Stimulated activated effector memory CD8-positive, alpha-beta T cell treated with anti-CD3 and anti-CD28 coated beads, Interleukin-12 subunit alpha, Interleukin-12 subunit beta, amount 100 ng/mL, for 72 hours (primary cell): ENCODE measurements at regions not wholly inside any gene's neighbourhood (a gene's known extent, or its start where the extent isn't known, plus 50 kb on each side); places are given as distances from the start of the nearest gene placed in this dataset.
A peak's percentile ranks its signal among the peaks of the same experiment; 100 is the strongest.

ENCODE experiments used
- ATAC-seq: fragments of 150-1000 bp; cut with Tn5 transposase; 2 replicates; pipeline ENCODE4 v1.10.0; 2021
- DNase-seq, 2 donors: peaks; one replicate each; pipeline ENCODE4 v3.0.0; 2021 to 2022; ENCODE audit warnings: low spot score in 2 of 2
- H3K27ac Mint-ChIP-seq: one replicate; pipeline ENCODE4 v1.8.0; 2022; ENCODE audit warnings: mild to moderate bottlenecking, mixed read lengths
- H3K36me3 Mint-ChIP-seq: one replicate; pipeline ENCODE4 v1.8.0; 2022; ENCODE audit warnings: mild to moderate bottlenecking, mixed read lengths
- H3K4me1 Mint-ChIP-seq: one replicate; pipeline ENCODE4 v1.8.0; 2022; ENCODE audit warnings: mixed read lengths
- H3K4me3 Mint-ChIP-seq: one replicate; pipeline ENCODE4 v1.8.0; 2022; ENCODE audit warnings: mild to moderate bottlenecking, mixed read lengths
- H3K9me3 Mint-ChIP-seq: one replicate; pipeline ENCODE4 v1.8.0; 2022; ENCODE audit warnings: mixed read lengths

DNA sequence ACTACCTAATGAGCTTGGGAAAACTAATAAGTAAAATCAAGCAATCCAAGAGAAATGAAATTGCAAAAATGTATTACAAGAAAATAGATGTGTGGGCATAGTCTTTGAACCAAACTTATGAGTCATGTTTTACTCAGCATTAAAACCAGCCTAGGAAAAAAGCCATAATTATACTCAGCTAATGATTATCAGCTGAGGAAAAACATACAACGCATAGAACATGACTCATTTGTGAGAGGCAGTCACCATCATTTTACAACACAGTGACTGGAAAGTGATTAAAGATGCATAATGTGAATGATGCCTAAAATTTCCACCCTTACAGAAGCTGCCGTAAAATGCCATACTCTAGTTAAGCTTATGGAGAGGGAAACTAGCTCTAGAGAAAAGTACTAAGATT, 238.0 kb upstream of the EOMES start:
- H3K27ac Mint-ChIP-seq: no peak overlapping the region
- peak; percentile 84 for ATAC-seq
- peaks cover 2% of the 10 kb centered on the region for H3K9me3 Mint-ChIP-seq
- no peak for DNase-seq
- peaks cover 26% of the 10 kb centered on the region for H3K4me1 Mint-ChIP-seq
- H3K4me3 Mint-ChIP-seq: no peak overlapping the region
- H3K36me3 Mint-ChIP-seq: no peaks in the 10 kb centered on the region

DNA sequence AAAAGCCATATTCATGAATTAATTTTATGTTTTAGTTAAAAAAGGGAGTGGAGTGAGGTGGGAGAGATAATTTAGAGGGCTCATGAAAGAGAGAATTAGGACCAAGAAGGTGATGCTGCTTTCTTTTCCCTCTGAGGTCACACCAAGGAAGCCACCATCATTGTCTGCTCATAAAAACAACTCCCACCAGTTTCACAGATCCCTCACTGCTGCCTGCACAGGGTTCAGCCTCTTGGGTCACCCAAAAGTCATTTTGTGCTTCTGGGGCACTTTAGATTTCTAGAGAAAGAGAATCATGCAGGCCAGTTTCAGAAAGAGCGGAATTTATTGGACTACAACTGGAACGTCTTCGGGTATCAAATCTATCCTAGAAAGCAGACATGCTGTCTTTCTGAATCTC, 241.4 kb upstream of the EOMES start:
- H3K36me3 Mint-ChIP-seq: no peaks in the 10 kb centered on the region
- no peak for DNase-seq
- no peak overlapping the region for H3K27ac Mint-ChIP-seq
- H3K4me1 Mint-ChIP-seq: peaks cover 35% of the 10 kb centered on the region
- ATAC-seq: peak; percentile 84
- H3K4me3 Mint-ChIP-seq: peak overlapping the region; percentile 13
- no peaks in the 10 kb centered on the region for H3K9me3 Mint-ChIP-seq

DNA sequence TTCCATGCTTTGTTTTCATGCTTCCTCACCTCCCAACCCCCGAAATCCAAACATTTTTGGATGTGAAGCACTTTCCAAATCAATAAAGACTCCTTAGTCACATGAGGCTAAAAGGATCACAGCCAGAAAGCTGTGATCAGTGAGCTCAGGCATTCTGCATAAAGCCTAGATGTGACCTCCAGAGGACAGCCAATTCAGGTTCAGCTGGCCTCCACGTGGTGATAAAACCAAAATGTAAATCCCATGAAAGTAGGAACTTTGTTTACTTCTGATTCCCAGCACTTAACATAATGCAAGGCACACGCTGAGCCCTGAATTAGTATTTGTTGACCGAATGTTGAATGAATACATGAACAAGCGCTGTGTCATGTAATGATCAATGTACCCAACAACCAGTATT, 249.5 kb upstream of the EOMES start:
- Mint-ChIP-seq H3K36me3 (no peaks in the 10 kb centered on the region), H3K9me3 (peaks cover 2% of the 10 kb centered on the region), H3K4me3 (no peak overlapping the region), H3K4me1 (peaks cover 5% of the 10 kb centered on the region), H3K27ac (no peak overlapping the region)
- DNase-seq (no peak), ATAC-seq (no peak)

DNA sequence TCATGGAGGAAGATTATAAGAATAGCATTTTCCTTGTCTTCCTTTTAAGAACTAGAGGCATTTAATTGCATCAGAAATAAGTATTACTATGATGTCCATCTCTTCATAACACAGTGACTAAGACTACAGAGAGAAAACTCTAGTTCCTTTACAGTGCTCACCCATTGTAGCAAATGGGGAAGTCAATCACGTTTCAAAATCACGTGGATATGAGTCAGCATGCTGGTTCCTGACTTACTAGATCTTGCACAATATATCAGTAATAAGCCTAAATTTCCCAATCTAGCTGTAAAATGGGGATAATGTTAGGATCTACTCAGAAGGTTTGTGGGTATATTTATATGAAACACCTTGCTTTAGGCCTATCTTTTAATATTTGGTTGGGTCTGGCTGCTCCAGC, 254.8 kb upstream of the EOMES start:
- no peaks in the 10 kb centered on the region for H3K9me3 Mint-ChIP-seq
- ATAC-seq: no peak
- H3K4me1 Mint-ChIP-seq: peaks cover 9% of the 10 kb centered on the region
- H3K36me3 Mint-ChIP-seq: no peaks in the 10 kb centered on the region
- DNase-seq: no peak
- no peak overlapping the region for H3K4me3 Mint-ChIP-seq
- no peak overlapping the region for H3K27ac Mint-ChIP-seq

DNA sequence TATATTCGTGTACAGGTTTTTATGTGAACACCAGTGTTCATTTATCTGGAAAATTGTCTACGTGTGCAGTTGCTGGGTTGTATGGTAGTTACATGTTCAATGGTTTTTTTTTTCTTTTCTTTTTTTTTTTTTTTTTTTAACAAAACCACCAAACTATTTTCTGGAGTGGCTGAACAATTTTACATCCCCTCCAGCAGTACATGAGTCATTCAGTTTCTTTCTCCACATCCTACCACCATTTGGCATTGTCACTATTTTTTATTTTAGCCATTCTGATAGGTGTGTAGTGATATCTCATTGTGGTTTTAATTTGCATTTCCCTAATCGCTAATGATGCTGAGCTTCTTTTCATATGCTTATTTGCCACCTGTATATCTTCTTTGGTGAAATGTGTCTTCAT, 256.3 kb upstream of the EOMES start:
- no peak overlapping the region for H3K27ac Mint-ChIP-seq
- no peaks in the 10 kb centered on the region for H3K36me3 Mint-ChIP-seq
- H3K9me3 Mint-ChIP-seq: no peaks in the 10 kb centered on the region
- no peak overlapping the region for H3K4me3 Mint-ChIP-seq
- DNase-seq (no peak), ATAC-seq (no peak)
- H3K4me1 Mint-ChIP-seq: peaks cover 9% of the 10 kb centered on the region

DNA sequence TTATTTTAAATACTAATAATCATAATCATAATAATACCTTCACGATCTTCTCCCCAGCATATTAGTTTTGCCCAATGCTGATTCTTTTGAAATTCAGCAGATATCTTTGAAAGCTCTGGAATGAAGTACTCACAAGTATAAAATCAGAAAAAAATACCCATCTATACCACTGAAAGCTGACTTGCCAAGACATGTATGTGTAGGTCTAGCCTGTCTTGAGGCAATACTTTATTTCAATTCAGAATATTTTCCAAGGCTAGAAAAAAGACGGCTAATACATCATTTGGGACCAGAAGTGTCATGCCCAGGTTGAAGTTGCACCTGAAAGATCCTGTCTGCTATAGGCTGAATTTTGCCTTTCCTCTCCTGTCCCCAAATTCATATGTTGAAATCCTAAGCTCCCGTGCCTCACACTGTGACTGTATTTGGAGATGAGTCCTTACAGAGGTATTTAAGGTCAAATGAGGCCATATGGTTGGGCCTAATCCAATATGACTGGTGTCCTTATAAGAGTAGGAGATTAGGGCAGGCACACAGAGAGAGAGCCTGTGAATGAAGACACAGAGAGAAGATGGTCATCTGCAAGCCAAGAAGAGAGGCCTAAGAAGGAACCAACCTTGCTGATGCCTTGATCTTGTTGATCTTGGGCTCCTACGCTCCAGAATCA, 255.9 kb upstream of the CMC1 start:
- Mint-ChIP-seq H3K4me1 (no peaks in the 10 kb centered on the region), H3K9me3 (peaks cover 2% of the 10 kb centered on the region), H3K36me3 (no peaks in the 10 kb centered on the region), H3K27ac (no peak overlapping the region), H3K4me3 (no peak overlapping the region)
- no peak for ATAC-seq
- no peak for DNase-seq

DNA sequence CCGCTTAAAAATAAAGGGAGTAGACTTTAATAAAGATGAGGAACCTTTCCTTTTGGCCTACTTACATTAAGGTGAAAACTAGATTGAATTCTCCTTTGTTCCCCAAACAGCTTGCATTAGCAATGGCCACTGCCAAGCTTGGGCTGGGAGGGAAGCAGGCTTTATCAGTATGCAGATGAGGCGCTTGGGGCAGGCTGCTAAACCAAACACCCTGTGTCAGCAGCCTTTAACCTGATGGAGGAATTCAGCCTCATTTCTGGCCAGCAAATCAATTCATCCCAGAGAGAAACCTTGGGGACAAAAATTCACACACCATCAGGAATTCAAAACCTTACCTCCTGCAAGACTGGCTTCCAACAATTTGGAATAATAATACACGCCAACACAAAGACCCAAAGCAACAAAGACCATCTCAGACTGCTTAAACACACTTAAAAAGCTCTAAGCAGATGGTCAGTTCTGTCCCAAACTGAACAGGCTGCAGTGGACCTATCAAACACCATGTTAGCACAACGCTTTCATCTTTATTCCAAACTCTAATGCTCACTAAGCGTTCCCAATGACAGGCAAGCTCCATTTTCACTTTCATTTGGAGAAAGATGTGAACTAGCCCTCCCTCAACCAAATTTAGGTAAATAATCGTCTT, 255.1 kb upstream of the CMC1 start:
- no peak overlapping the region for H3K27ac Mint-ChIP-seq

DNA sequence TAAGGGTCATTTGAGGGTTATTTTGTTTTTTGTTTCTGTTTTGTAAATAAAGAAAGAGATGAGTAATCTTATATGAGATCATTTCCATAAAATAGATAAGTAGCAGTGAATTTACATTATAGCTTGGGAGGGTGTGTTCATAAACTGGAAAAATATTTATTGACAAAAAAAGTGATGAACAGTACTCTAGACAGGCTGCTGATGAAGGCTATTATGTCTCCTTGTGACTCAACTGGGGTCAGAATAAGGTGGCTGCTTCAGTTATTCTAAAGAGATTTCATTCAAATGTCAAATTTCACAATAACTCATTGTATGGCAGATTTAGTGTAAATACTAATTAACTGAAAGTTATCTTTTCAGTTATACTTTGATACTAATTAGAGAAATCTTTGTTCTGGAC, 251.1 kb upstream of the CMC1 start:
- H3K27ac Mint-ChIP-seq: no peak overlapping the region
- H3K4me3 Mint-ChIP-seq: no peak overlapping the region
- DNase-seq (no peak), ATAC-seq (no peak)
- no peaks in the 10 kb centered on the region for H3K36me3 Mint-ChIP-seq
- H3K4me1 Mint-ChIP-seq: no peaks in the 10 kb centered on the region
- peaks cover 5% of the 10 kb centered on the region for H3K9me3 Mint-ChIP-seq

More for the DNA sequence above, 255.1 kb upstream of the CMC1 start:
- Mint-ChIP-seq H3K4me1 (no peaks in the 10 kb centered on the region), H3K36me3 (no peaks in the 10 kb centered on the region), H3K9me3 (peaks cover 2% of the 10 kb centered on the region), H3K4me3 (no peak overlapping the region)
- DNase-seq (no peak), ATAC-seq (no peak)

DNA sequence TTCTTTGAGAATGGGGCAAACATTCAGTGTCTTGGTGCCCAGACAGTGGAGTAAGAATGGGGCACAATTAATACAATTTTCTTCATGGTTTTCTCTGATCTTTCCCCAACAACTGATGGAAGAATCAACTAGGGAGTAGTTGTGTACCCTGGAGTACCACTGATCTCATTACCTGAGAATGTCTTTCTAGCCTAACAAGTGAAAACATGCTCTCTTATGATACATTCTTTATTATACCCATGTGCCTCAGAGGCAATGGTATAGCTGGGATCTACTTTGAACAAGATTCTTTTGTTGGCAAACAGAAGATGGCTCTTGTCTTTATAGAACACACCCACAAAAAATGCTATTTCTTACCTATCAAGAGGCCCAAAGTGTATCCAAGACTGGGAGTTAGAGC, 250.6 kb upstream of the CMC1 start:
- no peak for ATAC-seq

DNA sequence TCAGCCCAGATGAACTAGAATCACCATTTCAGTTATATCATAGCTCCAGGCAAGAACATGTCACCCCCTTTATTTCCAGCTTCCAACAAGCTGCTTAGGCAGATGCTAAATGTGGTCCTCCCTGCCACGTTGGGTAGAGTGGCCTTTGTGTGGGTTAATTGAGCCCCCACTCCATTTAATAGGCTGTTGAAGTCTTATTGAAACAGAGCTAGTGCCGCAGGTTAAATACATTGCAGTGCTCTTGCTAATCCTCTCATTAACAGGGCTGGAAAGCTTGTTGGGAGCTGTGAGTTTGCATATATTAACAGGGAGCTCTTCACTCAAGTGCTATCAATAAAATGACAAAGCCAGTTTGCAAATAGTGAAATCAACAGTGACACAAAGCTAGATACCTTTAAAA, 248.4 kb upstream of the CMC1 start:
- Mint-ChIP-seq H3K4me3 (no peak overlapping the region), H3K9me3 (peaks cover 4% of the 10 kb centered on the region), H3K27ac (no peak overlapping the region), H3K36me3 (no peaks in the 10 kb centered on the region), H3K4me1 (no peaks in the 10 kb centered on the region)
- DNase-seq (no peak), ATAC-seq (no peak)

More for the DNA sequence above, 250.6 kb upstream of the CMC1 start:
- DNase-seq: no peak
- Mint-ChIP-seq H3K4me1 (no peaks in the 10 kb centered on the region), H3K27ac (no peak overlapping the region), H3K4me3 (no peak overlapping the region), H3K36me3 (no peaks in the 10 kb centered on the region), H3K9me3 (peaks cover 4% of the 10 kb centered on the region)

DNA sequence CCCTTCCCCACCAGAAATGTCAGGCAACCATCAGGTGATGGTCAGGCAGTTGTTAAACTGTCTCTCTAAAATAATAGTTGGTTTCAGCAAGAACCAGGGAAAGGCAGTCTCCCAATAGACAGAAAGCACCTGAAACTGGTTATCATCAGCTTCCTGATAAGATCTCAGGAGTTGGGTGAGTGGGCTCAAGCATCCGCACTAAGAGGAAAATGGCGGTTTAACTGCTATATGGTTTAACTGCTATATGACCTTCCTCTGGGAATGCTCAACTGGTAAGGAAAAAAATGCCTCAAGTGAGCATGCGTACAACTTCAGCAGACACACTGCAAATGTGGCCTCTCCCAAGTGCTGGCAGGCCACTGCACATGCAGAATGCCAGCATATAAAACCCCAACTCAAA, 240.8 kb upstream of the CMC1 start:
- H3K4me1 Mint-ChIP-seq: no peaks in the 10 kb centered on the region
- peaks cover 7% of the 10 kb centered on the region for H3K9me3 Mint-ChIP-seq
- H3K36me3 Mint-ChIP-seq: no peaks in the 10 kb centered on the region
- DNase-seq (no peak), ATAC-seq (no peak)
- no peak overlapping the region for H3K4me3 Mint-ChIP-seq
- H3K27ac Mint-ChIP-seq: no peak overlapping the region

DNA sequence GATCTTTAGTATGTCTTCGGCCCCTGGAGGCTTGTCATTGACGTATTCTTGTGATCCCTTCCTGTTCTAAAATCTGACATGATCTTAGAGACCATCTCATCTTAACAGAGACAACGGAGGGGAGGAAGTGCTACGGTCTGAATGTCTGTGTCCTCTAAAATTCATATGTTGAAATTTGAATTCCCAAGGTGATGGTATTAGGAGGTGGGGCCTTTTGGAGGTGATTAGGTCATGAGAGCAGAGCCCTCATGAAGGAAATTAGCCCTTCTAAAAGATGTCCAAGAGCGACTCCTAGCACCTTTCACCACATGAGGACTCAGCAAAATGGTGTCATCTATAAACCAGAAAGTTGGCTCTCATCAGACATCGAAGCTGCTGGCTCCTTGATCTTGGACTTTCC, 233.2 kb upstream of the CMC1 start:
- peak overlapping the region; percentile 39 for H3K27ac Mint-ChIP-seq
- DNase-seq: no peak
- no peaks in the 10 kb centered on the region for H3K36me3 Mint-ChIP-seq
- H3K4me1 Mint-ChIP-seq: no peaks in the 10 kb centered on the region
- ATAC-seq: no peak
- H3K9me3 Mint-ChIP-seq: peaks cover 4% of the 10 kb centered on the region
- peak overlapping the region; percentile 34 for H3K4me3 Mint-ChIP-seq

DNA sequence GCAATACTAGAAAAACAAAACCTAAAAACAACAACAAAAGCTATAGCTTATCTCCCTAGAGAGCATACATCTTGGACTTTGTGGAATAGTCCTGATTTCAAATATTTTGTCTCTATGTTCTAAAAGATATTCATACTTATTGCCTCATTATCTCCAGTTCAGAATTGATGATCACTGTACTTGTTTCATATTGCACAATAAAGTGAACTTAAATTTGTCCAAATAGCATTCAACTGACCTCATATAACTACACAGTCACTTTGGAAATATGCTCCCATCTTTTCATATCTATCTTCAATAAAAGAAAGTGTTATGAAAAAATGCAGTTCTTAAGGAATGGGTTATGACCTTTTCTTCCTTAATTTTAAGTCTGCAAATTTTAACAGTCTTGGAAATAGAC, 228.6 kb upstream of the CMC1 start:
- Mint-ChIP-seq H3K27ac (no peak overlapping the region), H3K4me3 (no peak overlapping the region)

DNA sequence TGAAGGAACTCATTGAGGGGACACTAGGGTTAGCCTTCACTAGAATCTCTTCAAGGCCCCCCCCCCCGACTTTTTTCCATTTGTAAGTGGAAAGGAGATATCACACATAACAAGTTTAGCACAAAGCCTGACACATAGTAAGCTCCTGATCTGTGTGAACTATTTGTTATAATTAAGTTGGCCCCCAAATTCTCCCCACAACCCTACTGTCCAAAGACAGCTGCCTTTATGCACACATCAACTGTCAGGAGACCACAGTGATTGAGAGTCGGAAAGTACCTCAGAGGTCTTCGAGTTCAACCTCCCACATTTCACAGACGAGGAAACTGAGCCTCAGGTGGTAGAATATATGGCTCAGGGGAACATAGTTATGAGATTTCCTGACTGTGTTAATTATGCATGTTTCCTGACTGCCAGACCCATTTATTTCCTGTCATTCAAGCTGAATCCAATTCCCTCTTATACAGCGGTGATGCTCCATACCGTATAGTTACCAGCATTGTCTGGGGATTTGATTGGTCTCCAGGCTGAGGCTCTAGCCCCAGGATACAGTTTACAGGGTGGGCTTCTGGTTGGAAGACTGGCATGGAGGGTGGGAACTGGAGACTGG, 227.4 kb upstream of the CMC1 start:
- H3K4me1 Mint-ChIP-seq: peaks cover 6% of the 10 kb centered on the region
- DNase-seq (no peak), ATAC-seq (peak; percentile 57)
- H3K4me3 Mint-ChIP-seq: no peak overlapping the region
- no peaks in the 10 kb centered on the region for H3K36me3 Mint-ChIP-seq
- no peak overlapping the region for H3K27ac Mint-ChIP-seq
- H3K9me3 Mint-ChIP-seq: no peaks in the 10 kb centered on the region

More for the DNA sequence above, 228.6 kb upstream of the CMC1 start:
- H3K9me3 Mint-ChIP-seq: no peaks in the 10 kb centered on the region
- no peaks in the 10 kb centered on the region for H3K36me3 Mint-ChIP-seq
- DNase-seq (no peak), ATAC-seq (no peak)
- peaks cover 6% of the 10 kb centered on the region for H3K4me1 Mint-ChIP-seq

DNA sequence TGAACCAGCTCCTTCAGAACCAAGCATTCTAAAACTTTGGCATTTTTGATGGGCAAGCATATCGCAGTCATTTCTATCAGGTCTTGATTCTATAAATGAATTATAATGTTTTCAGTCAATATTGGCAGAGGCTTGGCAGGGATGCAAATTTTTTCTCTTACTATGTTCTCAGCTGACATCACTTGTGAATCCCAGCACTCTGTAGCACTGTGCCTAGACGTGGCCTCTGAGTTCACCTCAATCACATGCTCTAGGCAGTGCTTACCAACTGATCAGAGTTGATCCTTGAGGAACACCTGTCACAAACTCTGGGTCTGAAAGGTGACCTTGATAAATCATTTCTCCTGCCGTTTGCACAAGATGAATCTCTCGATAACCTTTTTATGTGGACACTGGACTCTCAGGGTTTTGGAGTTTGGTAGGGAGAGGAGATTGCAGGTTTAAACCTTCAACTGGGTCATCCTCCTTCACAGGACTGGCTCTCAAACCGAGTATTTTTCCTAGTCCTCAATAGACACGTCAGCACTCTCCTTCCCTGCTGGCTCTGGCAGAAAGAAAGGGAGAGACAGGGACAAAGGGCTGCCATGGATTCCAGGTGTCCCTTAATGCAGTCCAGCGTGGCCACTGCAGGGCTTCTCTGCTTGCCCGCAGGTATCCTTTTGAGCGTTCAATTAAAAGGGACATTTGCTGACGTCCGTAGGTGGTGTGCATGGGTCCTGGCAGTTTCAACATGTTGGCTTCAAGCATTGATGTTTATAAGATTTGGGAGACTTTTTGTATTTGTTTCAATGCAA, 222.3 kb upstream of the CMC1 start:
- H3K9me3 Mint-ChIP-seq: peaks cover 10% of the 10 kb centered on the region
- no peak overlapping the region for H3K4me3 Mint-ChIP-seq
- no peaks in the 10 kb centered on the region for H3K36me3 Mint-ChIP-seq
- no peak for DNase-seq
- peak; percentile 48 for ATAC-seq
- H3K27ac Mint-ChIP-seq: no peak overlapping the region
- peaks cover 19% of the 10 kb centered on the region for H3K4me1 Mint-ChIP-seq
